ENCODE measurements at regions not wholly inside any gene's neighbourhood (a gene's known extent, or its start where the extent isn't known, plus 50 kb on each side); places are given as distances from the start of the nearest gene placed in this dataset.

DNA sequence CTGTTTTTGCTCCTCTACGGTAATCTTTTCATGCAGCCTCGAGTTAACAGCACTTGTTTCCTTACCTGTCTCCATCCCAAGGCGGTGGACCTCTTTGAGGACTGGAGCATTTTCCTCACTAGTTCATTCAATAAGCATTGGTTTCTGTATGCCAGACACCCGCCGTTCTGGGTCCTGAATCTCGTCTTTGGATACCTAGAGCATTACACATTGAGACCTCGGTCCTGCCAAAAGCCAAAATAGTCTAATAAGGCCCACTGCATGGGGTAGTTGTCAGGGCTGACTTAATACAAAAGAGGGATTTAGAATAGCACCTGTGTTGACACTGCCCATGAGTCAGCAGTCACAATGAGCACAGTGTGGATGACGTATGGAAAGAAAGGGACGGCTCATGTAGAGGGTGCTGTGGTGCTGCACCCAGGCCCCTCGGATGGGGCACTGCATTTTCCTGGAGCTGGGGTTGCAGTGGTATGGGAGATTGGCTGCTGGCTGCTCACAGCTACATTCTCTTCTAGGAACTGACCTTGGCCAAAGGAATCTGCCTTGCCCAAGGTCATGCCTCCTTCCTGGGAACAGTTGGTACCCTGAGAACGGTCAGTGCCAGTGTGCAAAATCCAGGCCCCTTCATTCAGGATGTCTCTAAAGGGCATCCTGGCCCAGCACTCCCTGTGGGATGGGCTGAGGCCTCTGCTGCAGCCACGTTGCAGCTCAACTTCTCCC, 126.9 kb upstream of the NCK2 start:
- TF ChIP-seq, protein P1, sequence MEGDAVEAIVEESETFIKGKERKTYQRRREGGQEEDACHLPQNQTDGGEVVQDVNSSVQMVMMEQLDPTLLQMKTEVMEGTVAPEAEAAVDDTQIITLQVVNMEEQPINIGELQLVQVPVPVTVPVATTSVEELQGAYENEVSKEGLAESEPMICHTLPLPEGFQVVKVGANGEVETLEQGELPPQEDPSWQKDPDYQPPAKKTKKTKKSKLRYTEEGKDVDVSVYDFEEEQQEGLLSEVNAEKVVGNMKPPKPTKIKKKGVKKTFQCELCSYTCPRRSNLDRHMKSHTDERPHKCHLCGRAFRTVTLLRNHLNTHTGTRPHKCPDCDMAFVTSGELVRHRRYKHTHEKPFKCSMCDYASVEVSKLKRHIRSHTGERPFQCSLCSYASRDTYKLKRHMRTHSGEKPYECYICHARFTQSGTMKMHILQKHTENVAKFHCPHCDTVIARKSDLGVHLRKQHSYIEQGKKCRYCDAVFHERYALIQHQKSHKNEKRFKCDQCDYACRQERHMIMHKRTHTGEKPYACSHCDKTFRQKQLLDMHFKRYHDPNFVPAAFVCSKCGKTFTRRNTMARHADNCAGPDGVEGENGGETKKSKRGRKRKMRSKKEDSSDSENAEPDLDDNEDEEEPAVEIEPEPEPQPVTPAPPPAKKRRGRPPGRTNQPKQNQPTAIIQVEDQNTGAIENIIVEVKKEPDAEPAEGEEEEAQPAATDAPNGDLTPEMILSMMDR (IDR thresholded peaks at IDR 0.05), result no peak
- TF ChIP-seq POLR2AphosphoS5 (IDR thresholded peaks at IDR 0.05), result no peak

Measured in gastroesophageal sphincter (tissue), 3 donors.